A549 (cell line): ENCODE measurements at regions not wholly inside any gene's neighbourhood (a gene's known extent, or its start where the extent isn't known, plus 50 kb on each side); places are given as distances from the start of the nearest gene placed in this dataset.
A peak's percentile ranks its signal among the peaks of the same experiment; 100 is the strongest.

ENCODE experiments used
- ATAC-seq, 2 experiments: fragments of 200-7000 bp in 1 of 2; fragments of >200 bp in 1 of 2; cut with Nextera tagmentation in 1 of 2; cut with Tn5 transposase in 1 of 2; 3 replicates each; pipeline versions ENCODE4 v1.8.0 to v1.9.1; 2018 to 2020; ENCODE audit warnings: mild to moderate bottlenecking in 1 of 2, moderate library complexity in 1 of 2
- CTCF ChIA-PET: fragments of 300-600 bp; sonication (Branson Sonifier 250); formaldehyde crosslinking; extraction: SDS; loops from one replicate; lab custom pipeline; 2021; ENCODE audit warnings: antibody characterized with exemption, inconsistent platforms; lab: Yijun Ruan, JAX
- POLR2A ChIA-PET: fragments of 350-600 bp; formaldehyde crosslinking; extraction: SDS; loops from one replicate; lab custom pipeline; 2021; ENCODE audit warnings: antibody characterized with exemption, inconsistent platforms; lab: Yijun Ruan, JAX
- DNase-seq, 2 experiments: peaks; one replicate each; pipeline versions ENCODE4 v3.0.0 to v3.0.0-alpha.2; 2011 to 2016; ENCODE audit warnings: low read depth in 1 of 2, low spot score in 1 of 2
- FAIRE-seq: peaks from 2 replicates; lab custom pipeline; 2011; peaks lifted over from hg19 to GRCh38; lab: Jason Lieb, UNC
- H3K27ac ChIP-seq, 2 experiments: fragments of >200 bp; sonication (Bioruptor Twin); formaldehyde crosslinking; 3 replicates each; pipeline ENCODE4 v1.5.1; 2016 to 2017
- H3K4me1 ChIP-seq: fragments of >200 bp; sonication (Bioruptor Twin); formaldehyde crosslinking; 3 replicates; pipeline ENCODE4 v1.6.1; 2016
- H3K4me2 ChIP-seq: fragments of >200 bp; sonication (Bioruptor Twin); formaldehyde crosslinking; 3 replicates; pipeline ENCODE4 v1.6.1; 2016
- H3K4me3 ChIP-seq: fragments of >200 bp; sonication (Bioruptor Twin); formaldehyde crosslinking; 3 replicates; pipeline ENCODE4 v1.5.1; 2016
- H3K9me3 ChIP-seq: fragments of >200 bp; sonication (Bioruptor Twin); formaldehyde crosslinking; 3 replicates; pipeline ENCODE4 v1.6.1; 2016
- BHLHE40 ChIP-seq: IDR thresholded peaks from 2 replicates; pipeline ENCODE4 v1.6.1; 2012; ENCODE audit warnings: low read depth, low read length, inconsistent platforms
- CBX8 ChIP-seq: fragments of 200-600 bp; sonication (generic); IDR thresholded peaks from 2 replicates; pipeline ENCODE4 v1.6.1; 2016
- CHD2 ChIP-seq: fragments of 150-350 bp; IDR thresholded peaks from 2 replicates; pipeline ENCODE4 v1.6.1; 2014; ENCODE audit warnings: low read length; ENCODE audit not compliant: partially characterized antibody
- CHD4 ChIP-seq: fragments of 200-600 bp; sonication (generic); IDR thresholded peaks from 2 replicates; pipeline ENCODE4 v1.6.1; 2016; ENCODE audit warnings: antibody characterized with exemption, mild to moderate bottlenecking, borderline replicate concordance
- EHF ChIP-seq: fragments of 250-450 bp; sonication (Bioruptor Pico); IDR thresholded peaks from 2 replicates; pipeline ENCODE4 v1.5.0; 2020; ENCODE audit warnings: mild to moderate bottlenecking
- EP300 ChIP-seq, 2 experiments: fragments of >200 bp; sonication (Bioruptor Twin); formaldehyde crosslinking; IDR thresholded peaks; 2 replicates in 1 of 2; 3 replicates in 1 of 2; pipeline ENCODE4 v1.6.1; 2016 to 2017
- ESRRA ChIP-seq: fragments of 150-350 bp; IDR thresholded peaks from 2 replicates; pipeline ENCODE4 v1.6.1; 2014; ENCODE audit warnings: mild to moderate bottlenecking, low read length, borderline replicate concordance
- FOSB ChIP-seq: fragments of 250-450 bp; sonication (Bioruptor Pico); IDR thresholded peaks from 2 replicates; pipeline ENCODE4 v1.5.0; 2020; ENCODE audit warnings: mild to moderate bottlenecking, moderate library complexity
- FOXS1 ChIP-seq: fragments of 250-450 bp; sonication (Bioruptor Pico); IDR thresholded peaks from 2 replicates; pipeline ENCODE4 v1.5.0; 2020; ENCODE audit warnings: mild to moderate bottlenecking, moderate library complexity
- HDAC2 ChIP-seq: fragments of 200-600 bp; sonication (generic); IDR thresholded peaks from 2 replicates; pipeline ENCODE4 v1.6.1; 2016
- HOXA7 ChIP-seq: fragments of 250-450 bp; sonication (Bioruptor Pico); IDR thresholded peaks from 2 replicates; pipeline ENCODE4 v1.5.0; 2020; ENCODE audit warnings: mild to moderate bottlenecking, moderate library complexity
- HOXB13 ChIP-seq: fragments of 250-450 bp; sonication (Bioruptor Pico); IDR thresholded peaks from 2 replicates; pipeline ENCODE4 v1.5.0; 2020; ENCODE audit warnings: low read depth, mild to moderate bottlenecking, moderate library complexity
- JUNB ChIP-seq: fragments of >200 bp; sonication (Bioruptor Twin); formaldehyde crosslinking; IDR thresholded peaks from 2 replicates; pipeline ENCODE4 v1.6.1; 2016
- KDM1A ChIP-seq: fragments of 200-600 bp; sonication (generic); IDR thresholded peaks from 2 replicates; pipeline ENCODE4 v1.6.1; 2016; ENCODE audit warnings: low read depth, mild to moderate bottlenecking
- MAZ ChIP-seq: fragments of 150-350 bp; IDR thresholded peaks from 2 replicates; pipeline ENCODE4 v1.6.1; 2014; ENCODE audit warnings: antibody characterized with exemption, low read depth, low read length, borderline replicate concordance
- NPAS2 ChIP-seq: fragments of 250-450 bp; sonication (Bioruptor Pico); IDR thresholded peaks from 2 replicates; pipeline ENCODE4 v1.8.0; 2022; ENCODE audit warnings: mild to moderate bottlenecking, moderate library complexity, borderline replicate concordance
- NR3C1 ChIP-seq: fragments of >200 bp; sonication (Bioruptor Twin); formaldehyde crosslinking; IDR thresholded peaks from 3 replicates; pipeline ENCODE4 v1.6.1; 2017
- POLR2AphosphoS2 ChIP-seq: conservative IDR thresholded peaks from 2 replicates; pipeline ENCODE4 v1.6.1; 2012; ENCODE audit warnings: low read length, improper control_type of control experiment, inconsistent platforms
- SMC3 ChIP-seq: fragments of >200 bp; sonication (Bioruptor Twin); formaldehyde crosslinking; IDR thresholded peaks from 3 replicates; pipeline ENCODE4 v1.6.1; 2018; ENCODE audit warnings: inconsistent platforms
- WGBS: methylation state at CpG from one replicate; pipeline ENCODE4 v1.1.6; 2017; ENCODE audit errors: missing lambda C conversion rate; 5-methylcytosine and 5-hydroxymethylcytosine counted together
- TF ChIP-seq, protein P1 (sequence below): fragments of 150-350 bp; IDR thresholded peaks from 2 replicates; pipeline ENCODE4 v1.6.1; 2014; ENCODE audit warnings: low read depth, mild to moderate bottlenecking, low read length
- TF ChIP-seq, protein P2 (sequence below): IDR thresholded peaks from 2 replicates; pipeline ENCODE4 v1.6.1; 2012
- TF ChIP-seq, protein P3 (sequence below): fragments of 450-650 bp; IDR thresholded peaks from 2 replicates; pipeline ENCODE4 v1.6.1; 2014; ENCODE audit warnings: antibody characterized with exemption
- TF ChIP-seq, protein P4 (sequence below): fragments of >200 bp; sonication (Bioruptor Twin); formaldehyde crosslinking; IDR thresholded peaks from 3 replicates; pipeline ENCODE4 v1.6.1; 2016

DNA sequence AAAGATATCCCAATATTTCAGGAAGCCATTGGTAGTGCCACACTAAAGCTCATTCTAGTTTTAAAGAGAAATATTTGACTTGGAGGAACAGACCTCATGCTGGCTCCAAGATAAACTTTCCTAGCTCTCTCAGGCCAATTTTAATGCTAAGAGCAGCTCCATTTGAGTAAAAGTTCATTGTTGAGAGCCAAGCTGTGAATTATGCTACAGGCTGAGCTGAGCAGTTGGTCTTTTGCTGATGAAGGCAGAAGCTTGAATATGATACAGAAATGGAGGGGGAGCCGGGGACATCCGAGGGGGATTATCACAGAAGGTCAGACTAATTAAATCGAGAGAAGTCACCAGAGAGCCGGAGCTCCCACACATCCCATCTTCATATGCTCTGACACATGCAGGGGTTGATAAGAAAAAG is 175.7 kb upstream of the AUTS2 start (continued):
- TF ChIP-seq NPAS2 (CRISPR knock-in tag): no peak

DNA sequence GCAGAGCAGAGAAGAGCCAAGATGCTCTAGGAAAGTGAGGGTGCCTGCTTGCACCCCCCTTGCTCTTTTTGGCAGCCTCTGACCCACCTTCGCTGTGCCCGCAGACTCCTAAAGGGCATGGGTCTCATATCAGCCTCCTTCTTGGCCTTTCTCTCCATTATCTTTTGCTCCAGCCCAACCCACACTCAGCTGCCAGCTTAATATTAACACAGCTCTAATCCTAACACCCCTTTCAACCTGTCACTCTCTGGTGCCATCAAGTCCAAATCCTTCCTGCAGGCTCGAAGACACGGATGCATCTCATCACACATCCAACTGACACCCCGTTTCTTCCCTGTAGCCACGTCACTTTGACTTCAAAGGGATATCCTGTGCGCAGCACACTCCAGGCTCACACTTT is 171.6 kb upstream of the AUTS2 start:
- Histone ChIP-seq H3K9me3 (no peaks in the 10 kb centered on the region), H3K4me1 (peaks cover 6% of the 10 kb centered on the region; the same call in 2 of the 3 replicates), H3K4me3 (no peak overlapping the region), H3K4me2 (no peak overlapping the region), H3K27ac (no peak overlapping the region)
- WGBS: 47% methylated on average over 7 of the region's 7 CpGs
- FAIRE-seq: no peak
- CTCF ChIA-PET: no interaction called here
- POLR2A ChIA-PET: no interaction called here
- DNase-seq: no peak
- TF ChIP-seq CHD4: no peak
- TF ChIP-seq FOXS1 (CRISPR knock-in tag): no peak
- no peak for TF ChIP-seq SMC3
- no peak for TF ChIP-seq MAZ
- TF ChIP-seq CHD2: no peak
- TF ChIP-seq EP300 (IDR thresholded peaks at IDR 0.05): no peak
- TF ChIP-seq, protein P1, sequence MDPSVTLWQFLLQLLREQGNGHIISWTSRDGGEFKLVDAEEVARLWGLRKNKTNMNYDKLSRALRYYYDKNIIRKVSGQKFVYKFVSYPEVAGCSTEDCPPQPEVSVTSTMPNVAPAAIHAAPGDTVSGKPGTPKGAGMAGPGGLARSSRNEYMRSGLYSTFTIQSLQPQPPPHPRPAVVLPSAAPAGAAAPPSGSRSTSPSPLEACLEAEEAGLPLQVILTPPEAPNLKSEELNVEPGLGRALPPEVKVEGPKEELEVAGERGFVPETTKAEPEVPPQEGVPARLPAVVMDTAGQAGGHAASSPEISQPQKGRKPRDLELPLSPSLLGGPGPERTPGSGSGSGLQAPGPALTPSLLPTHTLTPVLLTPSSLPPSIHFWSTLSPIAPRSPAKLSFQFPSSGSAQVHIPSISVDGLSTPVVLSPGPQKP: no peak
- no peak for TF ChIP-seq NR3C1
- no peak; a peak in 1 of 6 replicates for ATAC-seq

DNA sequence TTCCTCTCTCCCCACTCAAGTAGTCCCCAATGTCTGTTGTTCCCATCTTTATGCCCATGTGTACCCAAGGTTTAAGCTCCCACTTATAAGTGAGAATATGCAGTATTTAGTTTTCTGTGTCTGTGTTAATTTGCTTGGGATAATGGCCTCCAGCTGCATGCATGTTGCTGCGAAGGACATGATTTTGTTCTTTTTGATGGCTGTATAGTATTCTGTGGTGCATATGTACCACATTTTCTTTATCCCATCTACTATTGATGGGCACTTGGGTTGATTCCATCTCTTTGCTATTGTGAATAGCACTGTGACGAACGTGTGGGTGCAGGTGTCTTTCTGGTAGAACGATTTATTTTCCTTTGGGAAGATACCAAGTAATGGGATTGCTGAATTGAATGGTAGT is 170.2 kb upstream of the AUTS2 start:
- TF ChIP-seq KDM1A: 0 out of 2 replicates have a peak, but pooled peaks have one; percentile 16
- no peak for TF ChIP-seq EHF
- 14% methylated on average over 4 of the region's 4 CpGs for WGBS

DNA sequence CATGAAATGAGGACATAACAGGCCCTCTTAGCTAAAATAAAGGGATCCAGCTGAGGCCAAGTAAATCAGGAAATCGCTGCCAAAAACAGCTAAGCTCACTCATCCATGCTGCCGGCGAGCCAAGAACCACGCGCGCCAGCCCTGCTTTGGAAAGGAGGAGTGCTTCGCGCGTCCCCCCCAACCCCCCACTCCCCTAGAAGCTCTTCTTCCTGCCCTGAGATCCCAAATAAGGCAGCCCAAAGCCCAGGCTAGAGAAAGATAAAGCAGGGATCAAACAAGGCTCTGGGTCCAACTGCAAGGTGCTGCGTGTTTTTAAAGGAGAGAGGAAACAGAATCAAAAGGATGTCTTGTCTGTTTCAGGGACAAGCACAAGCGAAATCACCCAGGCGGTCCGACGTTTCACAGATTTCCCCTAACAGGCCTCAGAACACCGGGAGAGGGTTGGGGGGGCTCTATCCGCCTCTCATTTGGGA is 168.3 kb upstream of the AUTS2 start:
- WGBS: 76% methylated on average over 16 of the region's 16 CpGs
- ChIA-PET POLR2A (no interaction called here), CTCF (interaction anchor here (0.8 kb wide), 1 partner anchor 11 kb away, joined by 3 read pairs; no protein-coding TSS in a partner anchor)
- H3K9me3 ChIP-seq: no peaks in the 10 kb centered on the region
- DNase-seq (no peak), ATAC-seq (no peak), FAIRE-seq (no peak)
- no peak overlapping the region for H3K4me3 ChIP-seq
- TF ChIP-seq POLR2AphosphoS2: no peak
- TF ChIP-seq MAZ: no peak
- TF ChIP-seq CHD4: no peak
- TF ChIP-seq HDAC2: no peak
- no peak for TF ChIP-seq HOXA7 (CRISPR knock-in tag)
- TF ChIP-seq FOSB: no peak
- TF ChIP-seq HOXB13: no peak
- TF ChIP-seq, protein P2, sequence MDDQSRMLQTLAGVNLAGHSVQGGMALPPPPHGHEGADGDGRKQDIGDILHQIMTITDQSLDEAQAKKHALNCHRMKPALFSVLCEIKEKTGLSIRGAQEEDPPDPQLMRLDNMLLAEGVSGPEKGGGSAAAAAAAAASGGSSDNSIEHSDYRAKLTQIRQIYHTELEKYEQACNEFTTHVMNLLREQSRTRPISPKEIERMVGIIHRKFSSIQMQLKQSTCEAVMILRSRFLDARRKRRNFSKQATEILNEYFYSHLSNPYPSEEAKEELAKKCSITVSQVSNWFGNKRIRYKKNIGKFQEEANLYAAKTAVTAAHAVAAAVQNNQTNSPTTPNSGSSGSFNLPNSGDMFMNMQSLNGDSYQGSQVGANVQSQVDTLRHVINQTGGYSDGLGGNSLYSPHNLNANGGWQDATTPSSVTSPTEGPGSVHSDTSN: no peak
- TF ChIP-seq BHLHE40: no peak
- no peak for TF ChIP-seq JUNB
- no peak for TF ChIP-seq NR3C1
- no peak for TF ChIP-seq ESRRA
- TF ChIP-seq, protein P3, sequence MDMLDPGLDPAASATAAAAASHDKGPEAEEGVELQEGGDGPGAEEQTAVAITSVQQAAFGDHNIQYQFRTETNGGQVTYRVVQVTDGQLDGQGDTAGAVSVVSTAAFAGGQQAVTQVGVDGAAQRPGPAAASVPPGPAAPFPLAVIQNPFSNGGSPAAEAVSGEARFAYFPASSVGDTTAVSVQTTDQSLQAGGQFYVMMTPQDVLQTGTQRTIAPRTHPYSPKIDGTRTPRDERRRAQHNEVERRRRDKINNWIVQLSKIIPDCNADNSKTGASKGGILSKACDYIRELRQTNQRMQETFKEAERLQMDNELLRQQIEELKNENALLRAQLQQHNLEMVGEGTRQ: no peak
- TF ChIP-seq, protein P4, sequence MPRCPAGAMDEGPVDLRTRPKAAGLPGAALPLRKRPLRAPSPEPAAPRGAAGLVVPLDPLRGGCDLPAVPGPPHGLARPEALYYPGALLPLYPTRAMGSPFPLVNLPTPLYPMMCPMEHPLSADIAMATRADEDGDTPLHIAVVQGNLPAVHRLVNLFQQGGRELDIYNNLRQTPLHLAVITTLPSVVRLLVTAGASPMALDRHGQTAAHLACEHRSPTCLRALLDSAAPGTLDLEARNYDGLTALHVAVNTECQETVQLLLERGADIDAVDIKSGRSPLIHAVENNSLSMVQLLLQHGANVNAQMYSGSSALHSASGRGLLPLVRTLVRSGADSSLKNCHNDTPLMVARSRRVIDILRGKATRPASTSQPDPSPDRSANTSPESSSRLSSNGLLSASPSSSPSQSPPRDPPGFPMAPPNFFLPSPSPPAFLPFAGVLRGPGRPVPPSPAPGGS: no peak
- no peak for TF ChIP-seq CBX8
- peak overlapping the region in 1 of 2 experiments; percentile 65; a peak in 2 of 6 replicates for H3K27ac ChIP-seq
- H3K4me2 ChIP-seq: no peak overlapping the region
- peaks cover 10% of the 10 kb centered on the region; the same call in 2 of the 3 replicates for H3K4me1 ChIP-seq

More for the DNA sequence above, 170.2 kb upstream of the AUTS2 start:
- FAIRE-seq: no peak
- ChIA-PET CTCF (no interaction called here), POLR2A (no interaction called here)
- H3K9me3 ChIP-seq: no peaks in the 10 kb centered on the region
- no peak overlapping the region for H3K27ac ChIP-seq
- DNase-seq: no peak
- peaks cover 10% of the 10 kb centered on the region; the same call in 2 of the 3 replicates for H3K4me1 ChIP-seq
- ATAC-seq: no peak
- H3K4me3 ChIP-seq: no peak overlapping the region
- no peak overlapping the region for H3K4me2 ChIP-seq
